ENCODE measurements at regions not wholly inside any gene's neighbourhood (a gene's known extent, or its start where the extent isn't known, plus 50 kb on each side); places are given as distances from the start of the nearest gene placed in this dataset.

DNA sequence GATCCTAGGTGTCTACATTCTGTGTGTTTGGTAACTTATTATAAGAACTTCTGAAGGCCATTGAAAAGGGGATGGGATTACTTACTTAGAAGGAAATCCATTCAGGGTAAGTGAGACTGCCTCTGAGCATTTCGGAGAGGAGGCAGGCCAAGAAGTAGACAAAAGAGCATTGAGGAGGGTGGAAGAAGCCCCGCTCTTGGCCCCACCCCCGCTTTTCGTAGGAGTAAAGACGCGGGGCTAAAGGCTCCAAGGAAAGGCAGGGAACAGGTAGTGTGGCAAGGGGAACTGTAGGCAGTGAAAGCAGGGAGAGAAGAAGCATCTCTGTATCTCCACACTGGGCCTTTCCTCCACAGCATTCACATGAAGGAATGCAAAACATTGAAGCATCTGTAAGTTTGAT lies 51.8 kb upstream of the GRIK1 start:
- TF ChIP-seq YY1 (IDR thresholded peaks at IDR 0.05; ENCODE audit: insufficient read depth, insufficient read length) (no peak), ZNF274 (IDR thresholded peaks at IDR 0.05; ENCODE audit: low read depth, low read length) (no peak)
